ENCODE measurements at regions not wholly inside any gene's neighbourhood (a gene's known extent, or its start where the extent isn't known, plus 50 kb on each side); places are given as distances from the start of the nearest gene placed in this dataset.
"Not testable (repeated sequence)": the region's sequence is repeated elsewhere in the genome, so short reads cannot be mapped to it uniquely, and the experiment has no call there.

GRCh38 chr9:13941714-13942113, 372.2 kb downstream of the NFIB start:
- peak; percentile 63 for DNase-seq

- DNase-seq = peak; percentile 25
Measured at GRCh38 chr9:13939701-13940490, 374.0 kb downstream of the NFIB start.

- DNase-seq = peak; percentile 87
Measured at GRCh38 chr9:13939134-13939533, 374.8 kb downstream of the NFIB start.

GRCh38 chr9:13934416-13934815, 379.5 kb downstream of the NFIB start:
- no peak for DNase-seq

GRCh38 chr9:13933268-13933656, 380.7 kb downstream of the NFIB start:
- DNase-seq = no peak

GRCh38 chr9:13932528-13933267, 381.2 kb downstream of the NFIB start:
- no peak for DNase-seq

GRCh38 chr9:13929013-13929412, 384.9 kb downstream of the NFIB start:
- DNase-seq = no peak

GRCh38 chr9:13923381-13923780, 390.6 kb downstream of the NFIB start:
- DNase-seq = no peak

GRCh38 chr9:13920557-13920956, 393.4 kb downstream of the NFIB start:
- DNase-seq = no peak

- peak; percentile 34 for DNase-seq
Measured at GRCh38 chr9:13919401-13919800, 394.5 kb downstream of the NFIB start.

- DNase-seq = no peak
Measured at GRCh38 chr9:13917534-13917933, 396.4 kb downstream of the NFIB start.

GRCh38 chr9:13915591-13916301, 398.2 kb downstream of the NFIB start:
- peak; percentile 7 for DNase-seq

- no peak for DNase-seq
Measured at GRCh38 chr9:13915131-13915530, 398.8 kb downstream of the NFIB start.

- no peak for DNase-seq
Measured at GRCh38 chr9:13911473-13911872, 402.5 kb downstream of the NFIB start.

GRCh38 chr9:13907842-13908241, 406.1 kb downstream of the NFIB start:
- not testable (repeated sequence) for DNase-seq

GRCh38 chr9:13904746-13905145, 409.2 kb downstream of the NFIB start:
- no peak for DNase-seq

GRCh38 chr9:13904311-13904710, 409.6 kb downstream of the NFIB start:
- DNase-seq = no peak

GRCh38 chr9:13902286-13903066, 411.5 kb downstream of the NFIB start:
- no peak for DNase-seq

GRCh38 chr9:13901176-13901575, 412.8 kb downstream of the NFIB start:
- DNase-seq = no peak

GRCh38 chr9:13900449-13900848, 413.5 kb downstream of the NFIB start:
- DNase-seq = no peak

GRCh38 chr9:13899924-13900323, 414.0 kb downstream of the NFIB start:
- no peak for DNase-seq

- no peak for DNase-seq
Measured at GRCh38 chr9:13898957-13899356, 415.0 kb downstream of the NFIB start.

Data from fibroblast of skin of abdomen (primary cell).